ENCODE measurements at regions not wholly inside any gene's neighbourhood (a gene's known extent, or its start where the extent isn't known, plus 50 kb on each side); places are given as distances from the start of the nearest gene placed in this dataset.

- DNase-seq (ENCODE audit: low read depth, low spot score): no peak
Observed at GRCh38 chr20:50298554-50299324, 108.1 kb downstream of the CEBPB start.

- DNase-seq (ENCODE audit: low read depth, low spot score): no peak
Observed at GRCh38 chr20:50299325-50299629, 108.6 kb downstream of the CEBPB start.

GRCh38 chr20:50301165-50301564, 110.5 kb downstream of the CEBPB start:
- DNase-seq (ENCODE audit: low read depth, low spot score): no peak

- no peak for DNase-seq (ENCODE audit: low read depth, low spot score)
Observed at GRCh38 chr20:50301712-50302111, 111.1 kb downstream of the CEBPB start.

- no peak for DNase-seq (ENCODE audit: low read depth, low spot score)
Observed at GRCh38 chr20:50302341-50303057, 111.9 kb downstream of the CEBPB start.

- DNase-seq (ENCODE audit: low read depth, low spot score): no peak
Observed at GRCh38 chr20:50303573-50304500, 113.2 kb downstream of the CEBPB start.

GRCh38 chr20:50304501-50304856, 113.8 kb downstream of the CEBPB start:
- DNase-seq (ENCODE audit: low read depth, low spot score): no peak

GRCh38 chr20:50304923-50305635, 114.4 kb downstream of the CEBPB start:
- no peak for DNase-seq (ENCODE audit: low read depth, low spot score)

- no peak for DNase-seq (ENCODE audit: low read depth, low spot score)
Observed at GRCh38 chr20:50305636-50306477, 115.2 kb downstream of the CEBPB start.

- DNase-seq (ENCODE audit: low read depth, low spot score): no peak
Observed at GRCh38 chr20:50306478-50307423, 116.1 kb downstream of the CEBPB start.

- DNase-seq (ENCODE audit: low read depth, low spot score): no peak
Observed at GRCh38 chr20:50308166-50308512, 117.5 kb downstream of the CEBPB start.

- DNase-seq (ENCODE audit: low read depth, low spot score): no peak
Observed at GRCh38 chr20:50308513-50309279, 118.1 kb downstream of the CEBPB start.

GRCh38 chr20:50309280-50309763, 118.7 kb downstream of the CEBPB start:
- DNase-seq (ENCODE audit: low read depth, low spot score): no peak

GRCh38 chr20:50309764-50310672, 119.4 kb downstream of the CEBPB start:
- no peak for DNase-seq (ENCODE audit: low read depth, low spot score)

GRCh38 chr20:50310673-50311051, 120.0 kb downstream of the CEBPB start:
- no peak for DNase-seq (ENCODE audit: low read depth, low spot score)

GRCh38 chr20:50311308-50312001, 120.8 kb downstream of the CEBPB start:
- no peak for DNase-seq (ENCODE audit: low read depth, low spot score)

GRCh38 chr20:50312002-50312681, 121.5 kb downstream of the CEBPB start:
- no peak for DNase-seq (ENCODE audit: low read depth, low spot score)
